Adipose tissue (tissue), 3 donors: ENCODE measurements at regions not wholly inside any gene's neighbourhood (a gene's known extent, or its start where the extent isn't known, plus 50 kb on each side); places are given as distances from the start of the nearest gene placed in this dataset.

Source experiments
- H3K27ac ChIP-seq: one replicate; pipeline ENCODE4 v1.5.1; 2013; ENCODE audit warnings: low read depth, low read length
- WGBS, 3 donors: extraction: QIAGEN DNeasy Blood & Tissue Kit; methylation state at CpG; one replicate each; pipeline ENCODE4 v1.1.7; 2013; 5-methylcytosine and 5-hydroxymethylcytosine counted together
- donor health status: healthy with polysubstance abuse.
- donor health status: Bipolar disorder and iron deficiency.
- donor health status: healthy.

- no peak overlapping the region for H3K27ac ChIP-seq
- 87 to 95% (median 91%) methylated on average over 4 of the region's 4 CpGs for WGBS, 3 donors
Observed at GRCh38 chr10:35922876-35923600, 280.9 kb upstream of the FZD8 start.

GRCh38 chr10:35921866-35922350 is 279.8 kb upstream of the FZD8 start:
- WGBS, 3 donors, result 81 to 95% (median 91%) methylated on average over 13 of the region's 13 CpGs
- no peak overlapping the region for H3K27ac ChIP-seq

GRCh38 chr10:35916791-35917190 is 274.7 kb upstream of the FZD8 start:
- no peak overlapping the region for H3K27ac ChIP-seq
- WGBS, 3 donors, result 60 to 83% (median 79%) methylated on average over 4 of the region's 4 CpGs

GRCh38 chr10:35913628-35914027 is 271.5 kb upstream of the FZD8 start:
- H3K27ac ChIP-seq, result no peak overlapping the region
- WGBS, 3 donors, result 74 to 85% (median 76%) methylated on average over 1 of the region's 1 CpG

GRCh38 chr10:35912615-35913569 is 270.8 kb upstream of the FZD8 start:
- no peak overlapping the region for H3K27ac ChIP-seq
- 20 to 31% (median 29%) methylated on average over 6 of the region's 6 CpGs for WGBS, 3 donors

GRCh38 chr10:35911954-35912353 is 269.9 kb upstream of the FZD8 start:
- no peak overlapping the region for H3K27ac ChIP-seq
- WGBS, 3 donors, result 80 to 91% (median 90%) methylated on average over 2 of the region's 2 CpGs

DNA sequence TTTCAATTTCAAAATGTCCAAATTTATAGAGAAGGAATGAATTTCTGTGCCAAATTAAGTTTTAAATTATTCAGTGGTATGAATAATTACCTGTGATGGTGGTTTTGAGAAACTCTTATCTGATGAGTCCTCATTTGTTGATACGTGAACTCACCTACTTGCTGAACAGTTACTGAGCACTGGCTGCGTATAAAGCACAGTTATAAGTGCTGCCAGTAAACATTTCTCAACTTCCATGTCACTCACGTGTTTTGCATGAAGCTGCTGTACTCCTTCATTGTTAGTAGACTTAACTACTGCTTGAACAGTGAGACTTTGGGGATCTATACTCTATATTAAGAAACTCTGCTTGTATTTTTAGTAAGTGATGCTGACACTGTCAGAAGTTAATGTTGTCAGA is 269.1 kb upstream of the FZD8 start:
- 78 to 84% (median 81%) methylated on average over 3 of the region's 3 CpGs for WGBS, 3 donors
- H3K27ac ChIP-seq, result no peak overlapping the region

GRCh38 chr10:35910234-35910633 is 268.1 kb upstream of the FZD8 start:
- no peak overlapping the region for H3K27ac ChIP-seq
- WGBS, 3 donors, result 44 to 66% (median 58%) methylated on average over 3 of the region's 3 CpGs

- H3K27ac ChIP-seq, result no peak overlapping the region
- 82 to 90% (median 84%) methylated on average over 12 of the region's 12 CpGs for WGBS, 3 donors
Observed at GRCh38 chr10:35909121-35909720, 267.1 kb upstream of the FZD8 start.

- H3K27ac ChIP-seq, result no peak overlapping the region
- 86 to 97% (median 94%) methylated on average over 2 of the region's 2 CpGs for whole genome bisulfite sequencing, 3 donors
Observed at GRCh38 chr10:35908451-35908850, 266.4 kb upstream of the FZD8 start.

DNA sequence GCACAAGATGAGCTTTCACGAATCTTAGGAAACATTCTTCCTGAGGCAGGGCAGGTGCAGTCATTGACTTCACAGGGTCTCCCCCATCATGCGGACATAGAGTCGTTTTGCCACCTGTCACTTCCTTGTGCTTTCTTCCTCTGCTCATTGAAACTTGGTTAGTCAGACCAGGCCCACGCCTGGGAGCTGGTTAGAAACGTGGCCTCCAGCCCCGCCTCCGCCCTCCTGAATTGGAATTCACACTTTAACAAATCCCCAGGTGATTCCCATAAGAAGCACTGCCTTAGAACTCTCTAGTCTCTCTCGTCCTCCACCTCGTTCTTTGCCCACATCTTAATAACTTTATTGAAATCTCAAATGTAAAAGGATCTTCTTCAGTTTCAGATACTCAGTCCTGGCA is 265.5 kb upstream of the FZD8 start:
- H3K27ac ChIP-seq, result no peak overlapping the region
- WGBS, 3 donors, result 70 to 83% (median 81%) methylated on average over 9 of the region's 9 CpGs

- WGBS, 3 donors, result 62 to 76% (median 70%) methylated on average over 3 of the region's 3 CpGs
- H3K27ac ChIP-seq, result no peak overlapping the region
Observed at GRCh38 chr10:35906155-35906554, 264.1 kb upstream of the FZD8 start.

- WGBS, 3 donors, result 85 to 88% (median 85%) methylated on average over 7 of the region's 7 CpGs
- H3K27ac ChIP-seq, result no peak overlapping the region
Observed at GRCh38 chr10:35903021-35903420, 260.9 kb upstream of the FZD8 start.

GRCh38 chr10:35898716-35899440 is 256.8 kb upstream of the FZD8 start:
- H3K27ac ChIP-seq, result no peak overlapping the region
- WGBS, 3 donors, result 62 to 77% (median 77%) methylated on average over 17 to 18 of the region's 18 CpGs

GRCh38 chr10:35896001-35896400 is 253.9 kb upstream of the FZD8 start:
- WGBS, 3 donors, result 63 to 72% (median 69%) methylated on average over 5 of the region's 5 CpGs
- no peak overlapping the region for H3K27ac ChIP-seq

DNA sequence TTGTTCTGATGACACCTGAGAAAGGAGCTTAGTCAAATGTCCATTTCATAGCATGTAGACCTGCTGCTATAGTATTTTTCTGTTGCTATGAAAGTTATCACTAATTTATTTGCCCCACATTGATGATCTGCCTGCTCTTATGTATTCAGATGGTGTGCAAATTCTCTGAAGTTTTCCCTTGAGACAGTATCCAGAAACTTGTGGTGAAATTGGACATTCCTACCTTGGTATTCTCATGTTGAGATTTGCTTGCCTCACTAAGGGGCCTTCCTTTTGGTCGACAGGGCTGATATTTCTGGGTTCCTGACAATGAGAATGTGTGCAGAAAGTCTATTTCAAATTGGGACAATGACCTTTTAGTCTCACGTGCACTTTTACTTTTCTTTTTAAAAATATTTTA is 253.2 kb upstream of the FZD8 start:
- no peak overlapping the region for H3K27ac ChIP-seq
- 37 to 62% (median 54%) methylated on average over 2 of the region's 2 CpGs for WGBS, 3 donors

- 85 to 92% (median 90%) methylated on average over 3 of the region's 3 CpGs for WGBS, 3 donors
- no peak overlapping the region for H3K27ac ChIP-seq
Observed at GRCh38 chr10:35892526-35892925, 250.4 kb upstream of the FZD8 start.

DNA sequence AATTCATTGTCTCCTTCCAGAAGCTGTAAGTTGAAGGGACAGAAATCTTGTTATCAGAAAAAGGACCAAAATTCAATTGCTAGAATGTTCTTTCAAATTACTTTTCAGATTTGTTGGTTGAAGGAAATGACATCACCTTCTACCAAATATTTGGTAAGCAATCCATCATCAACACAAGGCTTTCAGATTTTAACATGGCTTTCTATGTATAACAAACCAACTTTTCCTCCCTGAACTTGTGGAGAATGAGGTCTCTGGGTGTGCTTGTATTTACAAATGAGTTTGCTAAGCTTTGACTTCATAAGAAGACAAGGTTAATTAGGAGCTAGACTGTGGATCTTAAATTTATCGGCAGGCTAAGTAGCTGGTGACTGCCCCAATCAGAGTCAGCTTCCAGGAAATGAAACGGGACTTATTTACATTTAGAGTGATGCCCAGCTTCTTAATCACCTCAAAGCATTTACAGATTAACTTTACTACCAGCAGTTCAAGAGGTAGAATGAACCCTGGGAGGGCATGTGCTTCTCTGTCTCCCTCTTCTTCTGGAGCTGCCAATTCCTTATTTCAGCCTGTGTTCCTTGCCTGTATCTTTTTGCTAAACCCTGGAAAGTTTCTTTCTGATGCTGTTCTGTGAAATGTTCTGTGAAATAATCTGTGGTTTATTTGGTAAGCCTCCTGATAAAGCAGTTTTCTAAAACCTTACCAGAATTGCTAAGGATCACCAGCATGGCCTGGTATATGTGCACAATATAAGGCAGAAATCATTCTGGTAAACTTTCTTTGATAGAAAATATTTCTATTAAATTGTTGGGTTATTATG is 248.8 kb upstream of the FZD8 start:
- H3K27ac ChIP-seq, result no peak overlapping the region
- 29 to 70% (median 69%) methylated on average over 2 of the region's 2 CpGs for WGBS, 3 donors
